ENCODE measurements at regions not wholly inside any gene's neighbourhood (a gene's known extent, or its start where the extent isn't known, plus 50 kb on each side); places are given as distances from the start of the nearest gene placed in this dataset.
A peak's percentile ranks its signal among the peaks of the same experiment; 100 is the strongest.
"Not testable (repeated sequence)": the region's sequence is repeated elsewhere in the genome, so short reads cannot be mapped to it uniquely, and the experiment has no call there.

DNA sequence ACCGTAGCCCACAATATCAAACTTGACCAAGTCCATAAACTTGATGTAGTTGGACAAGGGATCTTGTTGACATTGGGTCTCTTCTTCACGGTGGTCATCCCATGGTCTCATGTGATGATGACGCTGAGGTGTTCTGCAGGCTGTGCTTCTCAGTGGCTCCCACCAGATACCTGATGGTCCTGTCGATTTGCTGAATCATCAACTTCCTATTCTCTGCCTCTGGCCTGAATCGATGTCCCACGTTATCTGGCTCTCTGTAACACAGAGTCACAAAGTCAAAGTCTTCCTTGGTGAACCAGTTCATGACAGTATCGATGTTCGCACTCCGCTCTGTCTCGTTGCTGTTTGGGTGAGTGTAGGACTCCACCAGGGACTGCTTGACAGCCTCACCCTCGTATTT lies 217.2 kb upstream of the FRG2C start:
- H4K20me1 ChIP-seq (ENCODE audit: insufficient read depth, low read length); H3K4me1 ChIP-seq (ENCODE audit: insufficient read depth, low read length, poor library complexity, severe bottlenecking); BruUV-seq (replicated peaks); DNase-seq (ENCODE audit: low spot score); H3K4me3 ChIP-seq (ENCODE audit: low read depth, low read length, poor library complexity, severe bottlenecking); H3K79me2 ChIP-seq (ENCODE audit: insufficient read depth, low read depth, low read length); H3K9me2 ChIP-seq (ENCODE audit: insufficient read depth, low read length); H3K27ac ChIP-seq (ENCODE audit: low read depth, low read length, poor library complexity, severe bottlenecking); H3K36me3 ChIP-seq (ENCODE audit: insufficient read depth, low read length); H3K4me2 ChIP-seq (ENCODE audit: low read length); H2AFZ ChIP-seq (ENCODE audit: low read length); CTCF ChIA-PET (ENCODE audit: unreplicated experiment); intact Hi-C loops (cut with micrococcal nuclease; ENCODE audit: unreplicated experiment); H3K9me3 ChIP-seq (ENCODE audit: low read length): not testable (repeated sequence)
- POLR2A ChIA-PET: interaction anchor here (0.6 kb wide), 1 partner anchor 37 kb away, joined by 3 read pairs; no protein-coding TSS in a partner anchor

GRCh38 chr3:75453328-75453727 lies 210.8 kb upstream of the FRG2C start:
- DNase-seq (ENCODE audit: low spot score): not testable (repeated sequence)

DNA sequence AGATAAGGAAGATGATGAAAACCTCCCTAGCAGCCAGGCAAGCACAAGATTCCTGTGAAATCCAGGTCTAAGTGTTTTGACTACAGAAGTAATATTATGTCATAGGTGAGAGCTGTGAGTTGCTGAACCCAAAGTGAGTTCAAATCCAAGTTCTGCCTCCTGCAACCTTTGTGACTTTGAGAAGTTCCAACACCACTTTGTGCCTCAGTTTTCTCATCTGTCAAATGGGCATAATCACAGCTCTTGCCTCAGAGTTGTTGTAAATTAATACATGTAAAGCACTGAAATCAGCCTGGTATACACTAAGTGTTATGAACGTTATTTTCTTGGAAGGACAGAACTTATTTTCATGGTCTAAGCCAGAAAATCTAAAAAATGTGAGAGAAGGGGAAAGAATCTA lies 210.3 kb upstream of the FRG2C start:
- H4K20me1 ChIP-seq (ENCODE audit: insufficient read depth, low read length); H3K9me2 ChIP-seq (ENCODE audit: insufficient read depth, low read length); intact Hi-C loops (cut with micrococcal nuclease; ENCODE audit: unreplicated experiment); DNase-seq (ENCODE audit: low spot score); CTCF ChIA-PET (ENCODE audit: unreplicated experiment); H3K27ac ChIP-seq (ENCODE audit: low read depth, low read length, poor library complexity, severe bottlenecking); H3K36me3 ChIP-seq (ENCODE audit: insufficient read depth, low read length); H3K9me3 ChIP-seq (ENCODE audit: low read length); POLR2A ChIA-PET; H3K4me1 ChIP-seq (ENCODE audit: insufficient read depth, low read length, poor library complexity, severe bottlenecking); H3K4me3 ChIP-seq (ENCODE audit: low read depth, low read length, poor library complexity, severe bottlenecking); H3K4me2 ChIP-seq (ENCODE audit: low read length); H3K79me2 ChIP-seq (ENCODE audit: insufficient read depth, low read depth, low read length); BruUV-seq (replicated peaks); H2AFZ ChIP-seq (ENCODE audit: low read length): not testable (repeated sequence)

More at GRCh38 chr3:75453328-75453727, 210.8 kb upstream of the FRG2C start:
- BruUV-seq (replicated peaks); H4K20me1 ChIP-seq (ENCODE audit: insufficient read depth, low read length); CTCF ChIA-PET (ENCODE audit: unreplicated experiment); H2AFZ ChIP-seq (ENCODE audit: low read length); POLR2A ChIA-PET; H3K9me2 ChIP-seq (ENCODE audit: insufficient read depth, low read length); H3K4me2 ChIP-seq (ENCODE audit: low read length); H3K4me1 ChIP-seq (ENCODE audit: insufficient read depth, low read length, poor library complexity, severe bottlenecking); intact Hi-C loops (cut with micrococcal nuclease; ENCODE audit: unreplicated experiment); H3K4me3 ChIP-seq (ENCODE audit: low read depth, low read length, poor library complexity, severe bottlenecking); H3K79me2 ChIP-seq (ENCODE audit: insufficient read depth, low read depth, low read length); H3K27ac ChIP-seq (ENCODE audit: low read depth, low read length, poor library complexity, severe bottlenecking); H3K9me3 ChIP-seq (ENCODE audit: low read length); H3K36me3 ChIP-seq (ENCODE audit: insufficient read depth, low read length): not testable (repeated sequence)

DNA sequence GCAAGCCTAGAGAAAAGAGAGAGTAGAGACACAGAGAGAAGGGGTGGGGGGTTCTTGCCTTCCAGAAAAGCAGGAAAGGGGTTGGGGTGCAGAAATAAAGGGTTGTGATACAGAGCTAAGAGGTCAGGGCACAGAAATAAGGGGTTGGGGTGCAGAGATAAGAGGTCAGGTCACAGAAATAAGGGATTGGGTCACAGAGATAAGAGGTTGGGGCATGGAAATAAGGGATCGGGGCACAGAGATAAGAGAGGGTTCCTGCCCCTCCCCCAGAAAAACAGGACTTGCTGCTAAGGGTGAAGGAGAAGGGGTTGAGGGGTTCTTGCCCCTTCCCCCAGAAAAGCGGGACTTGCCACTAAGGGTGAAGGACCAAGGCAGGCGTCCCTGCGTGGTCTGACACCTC lies 189.6 kb upstream of the FRG2C start:
- H3K79me2 ChIP-seq (ENCODE audit: insufficient read depth, low read depth, low read length); H3K4me3 ChIP-seq (ENCODE audit: low read depth, low read length, poor library complexity, severe bottlenecking); POLR2A ChIA-PET; H3K4me1 ChIP-seq (ENCODE audit: insufficient read depth, low read length, poor library complexity, severe bottlenecking); H3K9me2 ChIP-seq (ENCODE audit: insufficient read depth, low read length); DNase-seq (ENCODE audit: low spot score); BruUV-seq (replicated peaks); intact Hi-C loops (cut with micrococcal nuclease; ENCODE audit: unreplicated experiment); H2AFZ ChIP-seq (ENCODE audit: low read length); H3K36me3 ChIP-seq (ENCODE audit: insufficient read depth, low read length); H3K9me3 ChIP-seq (ENCODE audit: low read length); H4K20me1 ChIP-seq (ENCODE audit: insufficient read depth, low read length); CTCF ChIA-PET (ENCODE audit: unreplicated experiment); H3K4me2 ChIP-seq (ENCODE audit: low read length); H3K27ac ChIP-seq (ENCODE audit: low read depth, low read length, poor library complexity, severe bottlenecking): not testable (repeated sequence)

GRCh38 chr3:75496600-75496999 lies 167.5 kb upstream of the FRG2C start:
- H3K4me3 ChIP-seq (ENCODE audit: low read depth, low read length, poor library complexity, severe bottlenecking); H3K27ac ChIP-seq (ENCODE audit: low read depth, low read length, poor library complexity, severe bottlenecking); intact Hi-C loops (cut with micrococcal nuclease; ENCODE audit: unreplicated experiment); H3K36me3 ChIP-seq (ENCODE audit: insufficient read depth, low read length); H4K20me1 ChIP-seq (ENCODE audit: insufficient read depth, low read length); H3K9me2 ChIP-seq (ENCODE audit: insufficient read depth, low read length); H3K4me2 ChIP-seq (ENCODE audit: low read length); H3K9me3 ChIP-seq (ENCODE audit: low read length); CTCF ChIA-PET (ENCODE audit: unreplicated experiment); H3K79me2 ChIP-seq (ENCODE audit: insufficient read depth, low read depth, low read length); POLR2A ChIA-PET; BruUV-seq (replicated peaks); H3K4me1 ChIP-seq (ENCODE audit: insufficient read depth, low read length, poor library complexity, severe bottlenecking): not testable (repeated sequence)
- H2AFZ ChIP-seq (ENCODE audit: low read length): peak overlapping the region; percentile 64; the same call in 1 of the 2 replicates
- DNase-seq (ENCODE audit: low spot score): peak; percentile 6

DNA sequence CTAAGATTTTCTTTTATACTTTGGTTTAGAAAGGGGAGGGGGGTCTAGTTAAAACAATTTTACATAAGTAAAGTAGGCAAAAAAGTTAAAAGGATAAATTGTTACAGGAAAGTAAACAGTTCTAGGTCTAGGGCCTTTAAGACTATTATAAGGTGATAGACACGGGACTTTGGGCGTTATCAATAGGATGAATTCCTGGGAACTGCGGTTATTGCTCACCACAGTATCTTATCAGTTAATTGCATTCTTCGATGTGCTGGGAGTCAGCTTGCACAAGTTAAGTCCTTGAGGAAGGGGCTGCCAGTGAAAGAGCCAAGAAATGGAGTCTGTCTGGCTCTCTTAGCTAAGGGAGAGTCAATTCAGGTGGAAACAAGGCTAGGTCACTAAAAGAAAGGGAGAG lies 163.8 kb upstream of the FRG2C start:
- CTCF ChIA-PET (ENCODE audit: unreplicated experiment); H4K20me1 ChIP-seq (ENCODE audit: insufficient read depth, low read length); H3K79me2 ChIP-seq (ENCODE audit: insufficient read depth, low read depth, low read length); H3K9me3 ChIP-seq (ENCODE audit: low read length); H2AFZ ChIP-seq (ENCODE audit: low read length); H3K27ac ChIP-seq (ENCODE audit: low read depth, low read length, poor library complexity, severe bottlenecking); H3K4me3 ChIP-seq (ENCODE audit: low read depth, low read length, poor library complexity, severe bottlenecking); H3K4me2 ChIP-seq (ENCODE audit: low read length); POLR2A ChIA-PET; DNase-seq (ENCODE audit: low spot score); H3K4me1 ChIP-seq (ENCODE audit: insufficient read depth, low read length, poor library complexity, severe bottlenecking); intact Hi-C loops (cut with micrococcal nuclease; ENCODE audit: unreplicated experiment); H3K9me2 ChIP-seq (ENCODE audit: insufficient read depth, low read length); BruUV-seq (replicated peaks); H3K36me3 ChIP-seq (ENCODE audit: insufficient read depth, low read length): not testable (repeated sequence)

GRCh38 chr3:75502171-75502570 lies 162.0 kb upstream of the FRG2C start:
- H3K4me3 ChIP-seq (ENCODE audit: low read depth, low read length, poor library complexity, severe bottlenecking); H3K9me2 ChIP-seq (ENCODE audit: insufficient read depth, low read length); H3K4me2 ChIP-seq (ENCODE audit: low read length); H3K36me3 ChIP-seq (ENCODE audit: insufficient read depth, low read length); H2AFZ ChIP-seq (ENCODE audit: low read length); BruUV-seq (replicated peaks); H3K4me1 ChIP-seq (ENCODE audit: insufficient read depth, low read length, poor library complexity, severe bottlenecking); H3K79me2 ChIP-seq (ENCODE audit: insufficient read depth, low read depth, low read length); POLR2A ChIA-PET; CTCF ChIA-PET (ENCODE audit: unreplicated experiment); H4K20me1 ChIP-seq (ENCODE audit: insufficient read depth, low read length); H3K9me3 ChIP-seq (ENCODE audit: low read length); H3K27ac ChIP-seq (ENCODE audit: low read depth, low read length, poor library complexity, severe bottlenecking); DNase-seq (ENCODE audit: low spot score); intact Hi-C loops (cut with micrococcal nuclease; ENCODE audit: unreplicated experiment): not testable (repeated sequence)
